HG03354 (cell line): ENCODE measurements at regions not wholly inside any gene's neighbourhood (a gene's known extent, or its start where the extent isn't known, plus 50 kb on each side); places are given as distances from the start of the nearest gene placed in this dataset.

ENCODE experiments used
- ATAC-seq: cut with Tn5 transposase; IDR thresholded peaks from one replicate; pipeline ENCODE4 v1.9.1; 2021; ENCODE audit warnings: mild to moderate bottlenecking; ENCODE audit not compliant: unreplicated experiment, poor library complexity, severe bottlenecking

DNA sequence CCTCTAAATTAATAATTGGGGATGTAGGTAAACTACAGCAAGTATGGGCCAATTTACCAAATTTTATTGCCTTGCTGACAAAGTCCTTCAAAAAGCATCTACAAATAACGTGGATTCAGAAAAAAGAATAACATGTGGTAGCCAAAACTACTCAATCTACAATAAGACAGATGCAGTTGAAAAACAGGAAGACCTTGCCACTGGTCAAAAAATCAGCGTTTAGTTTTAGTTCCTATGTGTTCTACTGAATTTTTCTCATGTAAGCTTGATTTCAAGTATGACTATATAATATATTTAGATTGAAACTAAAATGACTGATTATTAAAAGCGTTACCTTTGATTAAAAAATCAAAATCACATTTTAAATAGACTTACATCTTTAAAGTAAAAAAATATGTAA, 1317.6 kb downstream of the PCDH9 start:
- ATAC-seq, result no peak

DNA sequence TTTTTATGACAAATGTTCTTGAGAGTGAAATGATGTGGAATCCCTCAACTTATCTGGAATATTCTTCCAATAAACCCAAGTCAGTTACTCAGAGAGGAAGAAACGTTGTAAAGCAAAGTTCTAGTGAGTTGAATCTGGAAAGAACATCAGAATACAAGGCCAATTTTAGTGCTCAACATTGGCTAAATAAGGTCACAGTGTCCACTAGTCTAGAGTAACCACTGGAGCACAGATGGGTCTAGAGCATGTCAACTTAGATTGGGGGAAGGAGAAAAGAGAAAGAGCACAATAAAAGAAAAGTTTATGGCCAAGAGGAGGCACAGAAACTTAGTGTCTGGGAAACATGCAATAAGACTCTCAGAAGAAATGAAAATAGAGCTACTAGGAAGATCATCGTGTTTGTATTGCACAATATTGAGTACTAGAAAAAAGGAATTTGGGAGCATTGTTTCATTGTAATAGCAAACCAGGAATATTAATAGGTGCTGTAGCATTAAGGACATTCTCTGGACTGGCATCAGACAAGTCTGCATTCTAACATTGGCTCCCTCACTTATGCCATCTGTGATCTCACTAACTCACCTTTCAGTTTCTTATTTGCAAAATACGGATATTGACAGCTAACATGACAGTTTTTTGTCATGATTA, 1318.5 kb downstream of the PCDH9 start:
- no peak for ATAC-seq

DNA sequence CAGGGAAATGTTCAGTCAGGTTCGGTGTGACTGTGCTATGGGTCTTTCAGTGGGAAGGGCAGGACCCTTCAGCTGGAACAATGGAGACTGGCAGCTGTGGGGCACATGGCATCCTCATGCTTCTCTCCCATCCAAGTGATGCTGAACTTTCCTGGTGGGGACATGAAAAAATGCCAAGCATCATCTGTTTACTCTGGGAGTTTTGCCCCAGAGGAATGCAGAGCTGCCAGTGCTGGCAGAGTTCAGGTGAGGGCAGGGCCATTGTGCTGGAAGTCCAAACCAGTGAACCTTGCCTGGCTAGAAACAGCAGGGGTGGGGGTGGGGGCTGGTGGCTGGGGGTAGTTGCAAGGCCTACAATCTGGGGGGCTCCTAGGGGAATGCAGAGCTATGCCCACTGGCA, 1320.6 kb downstream of the PCDH9 start:
- ATAC-seq, result no peak

DNA sequence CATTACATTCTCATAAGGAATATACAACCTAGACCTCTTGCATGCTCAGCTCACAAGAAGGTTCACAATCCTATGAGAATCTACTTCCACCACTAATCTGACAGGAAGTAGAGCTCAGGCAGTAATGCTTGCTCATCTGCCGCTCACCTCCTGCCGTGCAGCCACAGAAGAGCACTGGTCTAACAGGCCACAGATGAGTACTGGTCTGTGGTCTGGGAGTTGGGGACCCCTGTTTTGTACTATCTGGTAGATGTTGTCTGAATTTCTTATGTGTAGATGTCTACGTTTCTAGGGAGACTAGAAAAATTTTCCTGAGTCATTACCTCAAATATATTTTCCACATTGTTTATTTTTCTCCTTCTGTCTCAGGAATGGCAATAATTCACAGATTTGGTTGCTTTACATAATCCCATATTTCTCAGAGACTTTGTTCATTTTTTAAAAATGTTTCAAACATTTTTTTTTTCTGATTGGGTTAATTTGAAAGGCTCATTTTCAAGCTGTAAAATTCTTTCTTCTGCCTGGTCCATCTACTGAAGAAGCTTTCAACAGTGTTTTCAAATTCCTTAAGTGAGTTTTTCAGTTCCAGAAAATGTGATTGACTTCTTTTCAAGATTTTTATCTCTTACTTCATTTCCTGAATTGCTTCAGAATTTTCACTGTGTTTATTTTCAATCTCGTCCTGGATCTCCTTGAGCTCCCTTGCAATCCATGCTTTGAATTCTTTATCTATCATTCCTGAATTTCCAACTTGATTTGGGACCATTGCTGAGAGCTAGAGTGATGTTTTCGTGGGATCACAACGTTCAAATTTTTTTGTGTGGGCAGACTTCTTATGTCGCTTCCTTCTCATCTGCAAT, 1322.2 kb downstream of the PCDH9 start:
- no peak for ATAC-seq

DNA sequence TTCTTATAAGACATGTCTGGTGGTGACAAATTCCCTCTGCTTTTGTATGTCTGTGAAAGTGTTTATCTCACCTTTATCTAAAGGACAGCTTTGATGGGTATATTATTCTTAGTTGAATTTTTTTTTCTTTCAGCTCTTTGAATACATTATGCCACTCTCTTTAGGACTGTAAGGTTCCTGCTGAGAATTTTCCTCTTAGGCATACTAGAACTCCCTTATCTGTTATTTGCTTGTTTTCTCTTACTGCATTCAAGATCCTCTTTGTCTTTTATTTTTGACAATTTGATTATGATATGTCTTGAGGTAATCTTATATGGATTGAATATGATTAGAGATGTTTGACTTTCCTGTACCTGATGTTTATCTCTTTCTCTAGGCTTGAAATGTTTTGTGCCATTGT, 1328.4 kb downstream of the PCDH9 start:
- ATAC-seq, result no peak

DNA sequence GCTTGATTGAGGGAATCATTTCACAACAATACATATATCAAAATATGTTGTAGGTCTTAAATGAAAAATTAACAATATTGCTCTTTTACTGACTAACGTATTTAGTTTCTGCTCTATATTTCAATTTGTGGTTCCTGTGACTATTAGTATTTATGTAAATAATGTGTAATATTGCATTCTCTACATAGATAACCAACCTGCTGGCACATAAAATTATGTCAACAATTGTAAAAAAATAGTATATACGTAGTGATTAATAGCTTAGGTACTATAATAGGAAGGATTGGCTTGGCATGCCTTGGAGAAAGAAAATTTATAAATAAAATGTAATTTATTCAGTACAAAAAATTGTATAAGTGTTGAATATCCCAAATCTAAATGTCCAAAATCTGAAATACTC, 1336.1 kb downstream of the PCDH9 start:
- no peak for ATAC-seq

DNA sequence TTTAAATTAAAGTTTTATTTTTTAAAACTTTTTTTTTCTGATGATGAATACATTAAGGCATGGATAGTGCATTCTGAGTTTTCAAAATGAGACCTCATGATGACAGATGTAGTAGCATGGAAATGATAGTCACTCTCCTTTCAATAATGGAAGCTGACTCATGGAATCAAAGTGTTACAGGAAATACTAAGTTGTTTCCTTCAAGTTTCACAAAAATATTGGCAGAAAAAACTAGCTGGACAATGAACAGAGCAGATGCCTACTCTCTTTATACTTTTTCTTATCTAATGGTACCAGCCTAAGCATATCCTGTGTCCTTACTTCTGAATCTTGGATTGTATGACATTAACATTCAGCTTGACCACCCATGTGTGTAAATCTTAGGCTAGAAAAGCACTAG, 1337.3 kb downstream of the PCDH9 start:
- ATAC-seq, result no peak

DNA sequence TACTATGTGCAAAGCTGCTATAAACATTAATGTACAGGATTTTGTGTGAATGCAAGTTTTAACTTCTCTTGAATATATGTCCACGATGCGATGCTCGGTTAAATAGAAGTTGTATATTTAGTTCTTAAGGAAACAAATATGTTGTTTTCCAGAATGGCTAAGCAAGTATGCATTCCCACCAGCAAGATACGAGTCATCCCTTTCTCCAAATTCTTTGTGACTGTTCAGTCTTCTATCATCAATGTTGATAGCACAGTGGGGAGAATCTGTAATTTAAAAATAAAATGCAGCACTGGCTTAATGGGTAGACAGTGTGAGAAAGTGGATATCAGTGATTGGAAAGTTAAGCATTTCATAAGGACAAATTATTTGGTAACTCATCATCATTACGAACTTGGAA, 1340.8 kb downstream of the PCDH9 start:
- no peak for ATAC-seq

DNA sequence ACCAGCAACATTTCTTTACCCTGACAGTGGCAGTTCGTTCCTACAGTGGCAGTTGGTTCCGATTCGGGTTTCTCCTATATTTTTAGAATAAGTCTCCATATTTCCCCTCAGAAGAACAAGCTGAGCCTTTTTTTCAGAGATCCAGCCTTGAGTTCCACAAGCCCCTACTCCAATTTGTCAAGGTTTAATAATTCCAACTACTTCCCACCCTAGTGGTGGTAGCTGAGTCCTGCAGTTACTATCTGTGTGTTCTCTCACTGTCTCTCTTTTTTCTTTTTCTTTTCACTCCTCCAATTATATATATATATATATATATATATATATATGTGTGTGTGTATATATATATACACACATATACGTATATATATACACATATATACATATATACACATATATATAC, 1347.3 kb downstream of the PCDH9 start:
- no peak for ATAC-seq

DNA sequence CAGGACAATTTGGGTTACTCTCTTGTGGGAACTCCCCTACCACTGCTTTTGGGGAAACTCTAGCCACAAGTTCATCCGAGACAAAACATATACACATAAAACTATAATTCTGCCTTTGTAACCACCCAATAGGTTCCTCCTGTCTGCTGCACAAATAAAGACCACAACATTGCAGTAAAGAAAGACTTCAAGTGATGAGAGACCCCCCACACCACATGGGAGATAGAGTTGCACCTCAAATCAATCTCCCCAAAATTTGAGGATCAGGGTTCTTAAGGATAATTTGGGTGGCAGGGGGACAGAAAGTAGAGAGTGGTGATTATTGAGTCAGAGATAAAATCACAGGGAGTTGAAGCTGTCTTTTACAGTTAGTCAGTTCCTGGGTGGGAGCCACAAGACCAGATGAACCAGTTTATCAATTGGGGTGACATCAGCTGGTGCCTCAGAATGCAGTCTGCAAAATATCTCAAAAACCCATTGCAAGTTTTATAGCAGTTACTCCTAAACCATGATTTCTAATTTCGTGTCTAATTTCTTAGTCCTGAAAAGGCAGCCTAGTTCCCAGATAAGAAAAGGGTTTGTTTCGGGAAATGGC, 1348.5 kb downstream of the PCDH9 start:
- ATAC-seq, result no peak

DNA sequence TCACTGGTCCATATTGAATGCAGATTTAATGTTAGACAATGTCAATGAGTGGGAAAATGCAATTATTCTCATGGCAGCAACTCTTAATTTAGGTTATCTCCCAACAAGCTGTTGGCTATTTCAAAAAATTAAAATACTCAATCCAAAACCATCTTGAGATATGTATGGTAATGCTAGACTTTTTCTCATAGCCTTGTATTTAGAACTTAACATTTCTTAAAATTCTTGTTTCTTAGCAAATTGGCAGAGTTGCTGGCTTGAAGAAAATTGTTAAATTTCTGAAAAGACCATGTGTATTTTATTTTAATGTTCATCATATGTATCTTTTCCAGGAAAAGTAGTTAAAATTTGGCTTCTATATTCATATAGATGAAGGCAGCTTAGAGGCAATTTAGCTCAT, 1355.1 kb downstream of the PCDH9 start:
- ATAC-seq, result no peak

DNA sequence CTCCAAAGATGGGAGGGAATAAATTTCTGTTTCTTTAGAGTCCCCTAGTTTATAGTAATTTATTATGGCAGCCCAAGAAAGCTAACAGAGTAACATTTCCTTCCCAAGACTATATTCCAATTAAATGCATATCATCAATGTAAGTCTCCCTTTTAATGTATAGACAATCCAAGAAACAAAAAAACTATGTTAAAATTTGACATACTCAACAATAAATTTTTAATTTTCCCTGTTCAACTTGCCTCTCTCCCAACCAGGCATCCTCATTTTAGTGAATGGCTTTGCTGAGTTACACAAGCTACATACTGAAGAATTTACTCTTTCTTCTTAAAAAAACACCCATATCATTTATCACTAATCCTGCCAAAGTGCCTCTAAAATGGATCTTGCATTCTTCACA, 1357.7 kb downstream of the PCDH9 start:
- no peak for ATAC-seq

DNA sequence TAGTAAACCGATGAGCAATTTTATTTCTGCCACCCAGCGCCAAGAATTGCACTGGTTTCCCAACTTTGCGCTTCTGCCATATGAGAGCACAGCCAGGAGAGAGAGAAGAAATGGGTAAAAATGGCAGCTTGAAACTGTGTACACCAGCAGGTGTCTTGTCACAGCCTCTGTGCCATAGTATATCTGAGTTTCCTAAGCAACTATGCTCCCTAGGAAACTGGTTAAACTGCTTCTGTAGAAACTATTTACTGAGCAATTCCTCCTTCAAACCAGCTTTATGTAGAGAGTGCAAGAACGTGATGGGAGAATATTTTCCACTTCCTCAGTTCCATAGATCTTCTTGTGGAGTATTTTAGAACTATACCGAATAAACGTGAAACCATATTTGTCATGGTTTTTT, 1361.3 kb downstream of the PCDH9 start:
- no peak for ATAC-seq

DNA sequence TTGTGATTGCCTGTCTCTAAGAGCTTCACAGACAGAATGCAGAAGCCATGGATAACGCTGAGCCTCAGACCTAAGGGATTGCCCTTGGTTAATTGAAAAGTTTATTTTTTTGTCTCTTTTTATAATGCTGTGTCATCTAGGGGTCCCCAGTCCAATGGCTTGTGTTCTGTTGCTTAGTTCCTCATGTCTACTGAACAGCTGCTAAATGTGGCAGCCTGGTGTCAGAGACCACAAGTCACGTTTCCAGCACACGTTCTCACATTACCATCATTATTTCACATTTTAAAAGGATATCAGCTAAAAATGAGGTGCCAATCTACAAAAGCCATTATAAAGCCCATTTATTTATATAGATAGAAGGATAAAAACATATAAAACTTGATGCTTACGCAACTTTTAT, 1362.0 kb downstream of the PCDH9 start:
- no peak for ATAC-seq

DNA sequence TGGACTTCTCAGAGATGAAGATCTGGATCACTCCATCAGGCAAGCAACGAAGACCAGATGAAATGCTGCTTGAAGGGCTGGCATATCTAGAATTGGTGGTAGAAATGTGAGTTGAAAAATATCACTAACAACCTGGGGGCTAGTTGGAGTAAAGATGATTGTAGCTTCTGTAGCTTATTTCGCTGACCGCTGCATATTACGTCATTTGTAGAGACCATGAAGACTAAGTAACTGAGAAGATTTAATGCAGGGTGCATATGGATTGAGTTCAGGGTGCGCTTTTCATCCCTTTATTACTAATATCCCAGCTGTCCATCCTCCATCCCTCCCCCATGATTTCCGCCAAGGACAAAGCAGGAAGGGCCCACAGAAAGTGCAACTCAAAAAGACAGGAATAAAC, 1364.0 kb downstream of the PCDH9 start:
- no peak for ATAC-seq

DNA sequence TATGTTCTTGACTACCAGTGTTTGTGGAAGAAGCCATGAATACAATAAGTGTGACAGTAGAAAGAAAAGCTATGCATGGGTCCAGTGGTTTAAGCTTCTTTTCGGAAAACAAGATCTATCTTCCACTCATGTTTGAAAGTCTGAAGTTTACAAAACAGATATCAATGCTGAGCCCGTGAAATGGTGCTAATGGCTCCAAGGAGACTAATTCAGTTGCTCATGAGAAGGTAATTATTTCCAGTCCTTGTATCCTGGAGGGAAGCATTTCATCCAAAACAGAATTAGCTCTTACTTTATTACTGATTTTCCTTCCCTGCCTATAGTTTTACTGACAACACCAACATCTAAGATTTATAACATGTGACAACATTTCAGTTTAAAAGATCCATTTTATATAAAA, 1364.9 kb downstream of the PCDH9 start:
- no peak for ATAC-seq

DNA sequence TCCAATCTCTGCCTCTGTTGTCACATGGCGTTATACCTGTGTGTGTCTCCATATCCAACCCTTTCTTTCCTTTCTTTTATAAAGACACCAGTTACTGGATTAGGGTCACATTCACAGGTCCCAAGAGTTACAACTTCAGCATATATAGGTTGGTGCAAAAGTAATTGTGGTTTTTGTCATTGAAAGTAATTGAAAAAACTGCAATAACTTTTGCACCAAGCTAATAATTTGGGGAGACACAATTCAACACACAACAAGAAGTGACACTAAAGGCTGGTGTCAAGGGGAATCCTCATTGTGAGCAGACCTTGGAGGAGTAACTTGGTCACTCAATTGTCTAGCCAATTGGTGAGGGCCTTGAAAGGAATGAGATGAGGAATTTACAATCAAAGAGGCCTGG, 1366.1 kb downstream of the PCDH9 start:
- no peak for ATAC-seq

DNA sequence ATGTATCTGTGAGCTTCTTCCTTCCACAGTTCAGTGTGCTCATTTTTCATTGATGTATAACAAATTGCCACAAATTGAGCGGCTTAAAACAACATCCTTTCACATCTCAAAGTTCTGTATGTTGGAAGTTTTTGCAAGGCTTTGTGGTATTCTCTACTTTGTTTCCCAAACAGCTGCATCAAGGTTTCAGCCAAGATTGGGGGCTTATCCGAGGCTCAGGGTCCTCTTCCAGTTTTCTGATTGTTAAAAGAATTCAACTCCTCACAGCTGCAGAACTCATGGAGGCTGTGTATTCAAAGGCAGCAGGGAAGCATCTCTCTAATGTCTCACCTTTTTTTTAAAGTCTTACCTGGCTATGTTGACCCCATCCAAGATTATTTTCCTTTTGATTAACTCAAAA, 1369.8 kb downstream of the PCDH9 start:
- ATAC-seq, result no peak

DNA sequence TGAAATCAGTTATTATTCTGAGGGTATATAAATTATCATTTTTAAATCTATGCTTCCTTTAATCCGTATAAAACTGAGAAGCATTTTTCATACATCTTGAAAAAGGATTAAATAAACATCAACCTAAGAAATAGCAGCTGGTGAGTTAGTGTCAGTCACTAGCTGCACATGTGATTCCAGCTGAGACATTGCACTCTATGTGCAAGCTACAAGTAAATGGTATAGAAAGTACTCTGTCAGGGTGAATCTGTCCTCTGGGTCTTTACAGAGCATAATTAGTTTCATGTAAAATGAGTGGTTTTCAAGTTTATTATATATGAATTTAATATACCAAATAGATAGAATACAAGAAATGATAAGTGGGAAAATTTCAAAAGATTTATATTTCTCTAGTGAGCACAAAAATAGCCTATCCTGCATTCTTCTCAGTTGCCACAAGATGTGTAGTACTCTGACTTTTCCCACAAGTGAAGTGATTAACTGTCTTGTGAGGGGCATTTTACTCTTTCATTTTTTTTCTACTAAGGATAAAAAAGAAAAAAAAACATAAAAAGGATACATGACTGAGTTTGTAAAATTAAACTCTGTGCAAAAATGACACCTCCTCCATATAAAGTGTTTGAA, 1372.1 kb downstream of the PCDH9 start:
- ATAC-seq, result no peak

DNA sequence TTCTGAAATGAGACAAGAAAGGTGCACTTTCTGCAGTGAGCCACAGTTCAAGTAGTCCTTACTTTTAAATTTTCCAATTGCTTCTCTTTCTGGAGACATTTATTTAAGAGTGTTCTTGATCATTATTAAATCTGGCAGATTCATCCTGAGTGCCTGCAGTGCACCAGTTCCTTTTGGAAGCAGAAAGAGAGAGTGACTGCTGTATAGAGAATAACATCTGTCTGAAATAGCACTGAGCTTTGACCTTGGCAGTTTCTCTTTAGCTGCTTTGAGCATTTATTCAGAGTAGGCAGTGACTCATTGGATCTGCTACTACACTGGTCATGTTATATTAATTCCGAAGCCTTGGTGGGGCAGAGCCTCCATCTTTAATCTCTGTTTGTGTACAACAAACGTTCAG, 1373.7 kb downstream of the PCDH9 start:
- ATAC-seq, result no peak
